K562 (cell line): ENCODE measurements at regions not wholly inside any gene's neighbourhood (a gene's known extent, or its start where the extent isn't known, plus 50 kb on each side); places are given as distances from the start of the nearest gene placed in this dataset.

Experiments
- ATAC-seq: fragments of 200-7000 bp; cut with Tn5 transposase; 3 replicates; pipeline ENCODE4 v1.9.1; 2020; ENCODE audit warnings: moderate library complexity
- BruUV-seq: library from RNA; stranded (reverse); fragments of 400-500 nt; replicated peaks from 2 replicates; lab custom pipeline; 2021; lab: Mats Ljungman, UMichigan
- CTCF ChIA-PET: fragments of 300-600 bp; formaldehyde crosslinking; extraction: SDS; loops from one replicate; lab custom pipeline; 2021; ENCODE audit warnings: low intra/inter-chr PET ratio; lab: Yijun Ruan, JAX
- POLR2A ChIA-PET: fragments of 300-600, 350-650 bp; sonication (Branson Sonifier 250); formaldehyde crosslinking; extraction: SDS; loops from one replicate; lab custom pipeline; 2021; ENCODE audit warnings: antibody characterized with exemption, inconsistent platforms; lab: Yijun Ruan, JAX
- DNase-seq, 4 experiments: peaks; one replicate each; pipeline versions ENCODE4 v3.0.0 to v3.0.0-alpha.2; 2011 to 2018; ENCODE audit warnings: low spot score in 3 of 4, mixed read lengths in 3 of 4; ENCODE audit errors: extremely low read depth in 1 of 4
- FAIRE-seq: peaks from 2 replicates; lab custom pipeline; 2011; peaks lifted over from hg19 to GRCh38; lab: Jason Lieb, UNC
- H2AFZ ChIP-seq: 2 replicates; pipeline ENCODE4 v1.6.0; 2011; ENCODE audit warnings: low read depth, low read length, control low read depth, inconsistent platforms
- H3K27ac ChIP-seq: fragments of 200-600 bp; 3 replicates; pipeline ENCODE4 v1.8.0; 2011; ENCODE audit warnings: low read depth, mild to moderate bottlenecking, control low read depth, inconsistent platforms, low read length, moderate library complexity, mixed read lengths; ENCODE audit errors: extremely low read depth
- H3K27me3 ChIP-seq, 2 experiments: fragments of 300-600 bp in 1 of 2; 2 replicates in 1 of 2; 3 replicates in 1 of 2; pipeline versions ENCODE4 v1.6.0 to v1.8.0; 2011; ENCODE audit warnings: inconsistent platforms in 2 of 2, low read length in 2 of 2, mild to moderate bottlenecking in 1 of 2, mixed read lengths in 1 of 2, moderate library complexity in 1 of 2; ENCODE audit not compliant: control insufficient read depth in 2 of 2, insufficient read depth in 2 of 2
- H3K36me3 ChIP-seq: fragments of 300-600 bp; 3 replicates; pipeline ENCODE4 v1.8.0; 2011; ENCODE audit warnings: mild to moderate bottlenecking, low read length, inconsistent platforms; ENCODE audit not compliant: control insufficient read depth, insufficient read depth
- H3K4me1 ChIP-seq, 2 experiments: fragments of 200-600 bp in 1 of 2; replicated peaks in 1 of 2; 2 replicates in 1 of 2; 3 replicates in 1 of 2; pipeline versions ENCODE4 v1.5.1 to v1.8.0; 2011; ENCODE audit warnings: inconsistent platforms in 2 of 2, low read length in 2 of 2, mild to moderate bottlenecking in 1 of 2, mixed read lengths in 1 of 2, moderate library complexity in 1 of 2; ENCODE audit not compliant: control insufficient read depth in 2 of 2, insufficient read depth in 2 of 2
- H3K4me2 ChIP-seq: 2 replicates; pipeline ENCODE4 v1.6.1; 2011; ENCODE audit warnings: low read length, control low read depth, inconsistent platforms, mixed read lengths; ENCODE audit not compliant: insufficient read depth
- H3K4me3 ChIP-seq: fragments of 200-600 bp; sonication (generic), shearing (Covaris generic); 2 replicates; pipeline ENCODE4 v1.5.1; 2016; ENCODE audit warnings: control low read depth, inconsistent platforms
- H3K79me2 ChIP-seq: fragments of 200-600 bp; 3 replicates; pipeline ENCODE4 v1.8.0; 2011; ENCODE audit warnings: low read length, inconsistent platforms; ENCODE audit not compliant: control insufficient read depth, insufficient read depth
- H3K9ac ChIP-seq, 2 experiments: 2 replicates each; pipeline versions ENCODE4 v1.6.0 to v1.6.1; 2011; ENCODE audit warnings: low read depth in 2 of 2, low read length in 2 of 2, control low read depth in 1 of 2, inconsistent platforms in 1 of 2, mild to moderate bottlenecking in 1 of 2, mixed read lengths in 1 of 2; ENCODE audit not compliant: insufficient read depth in 1 of 2
- H3K9me1 ChIP-seq: one replicate; pipeline ENCODE4 v1.6.0; 2011; ENCODE audit warnings: inconsistent platforms, mild to moderate bottlenecking, low read length, moderate library complexity; ENCODE audit not compliant: control insufficient read depth, insufficient read depth
- H3K9me3 ChIP-seq: replicated peaks from 2 replicates; pipeline ENCODE4 v1.5.1; 2011; ENCODE audit warnings: low read depth, low read length, inconsistent platforms; ENCODE audit not compliant: control insufficient read depth, insufficient read depth
- H4K20me1 ChIP-seq: replicated peaks from 2 replicates; pipeline ENCODE4 v1.6.1; 2011; ENCODE audit warnings: low read length, inconsistent platforms, mixed read lengths; ENCODE audit not compliant: control insufficient read depth, insufficient read depth
- BMI1 ChIP-seq: fragments of 150-350 bp; IDR thresholded peaks from 2 replicates; pipeline ENCODE4 v1.6.1; 2014; ENCODE audit warnings: low read length
- CREB5 ChIP-seq: fragments of 250-450 bp; sonication (Bioruptor Pico); IDR thresholded peaks from 2 replicates; pipeline ENCODE4 v1.5.0; 2020; ENCODE audit warnings: mild to moderate bottlenecking
- FOS ChIP-seq: IDR thresholded peaks from 3 replicates; pipeline ENCODE4 v1.6.1; 2011; ENCODE audit not compliant: insufficient read length; ENCODE audit errors: extremely low read depth
- HMG20B ChIP-seq: fragments of 250-450 bp; sonication (Bioruptor Pico); IDR thresholded peaks from 2 replicates; pipeline ENCODE4 v1.5.0; 2021; ENCODE audit warnings: mild to moderate bottlenecking
- HSF4 ChIP-seq: fragments of 250-450 bp; sonication (Bioruptor Pico); IDR thresholded peaks from 2 replicates; pipeline ENCODE4 v2.1.2; 2022; ENCODE audit warnings: mild to moderate bottlenecking, moderate library complexity, borderline replicate concordance
- IRF9 ChIP-seq: fragments of 450-650 bp; IDR thresholded peaks from 2 replicates; pipeline ENCODE4 v1.6.1; 2016; ENCODE audit warnings: missing biosample characterization, missing genetic modification characterization
- PHF20 ChIP-seq: fragments of 450-650 bp; IDR thresholded peaks from 2 replicates; pipeline ENCODE4 v1.6.1; 2018; ENCODE audit not compliant: partially characterized antibody
- REST ChIP-seq, 2 experiments: fragments of 450-650 bp; formaldehyde crosslinking in 1 of 2; IDR thresholded peaks; 2 replicates each; pipeline versions ENCODE4 v1.4.0 to v1.6.1; 2014 to 2020; ENCODE audit warnings: mild to moderate bottlenecking in 2 of 2, borderline replicate concordance in 1 of 2, low read depth in 1 of 2
- ZBTB2 ChIP-seq: fragments of 450-650 bp; IDR thresholded peaks from 2 replicates; pipeline ENCODE4 v1.6.1; 2016; ENCODE audit warnings: antibody characterized with exemption
- ZNF445 ChIP-seq: fragments of 250-450 bp; sonication (Bioruptor Pico); IDR thresholded peaks from 2 replicates; pipeline ENCODE4 v1.4.0; 2020; ENCODE audit warnings: low read depth, mild to moderate bottlenecking, moderate library complexity
- ZNF57 ChIP-seq: fragments of 450-650 bp; formaldehyde crosslinking; IDR thresholded peaks from 2 replicates; pipeline ENCODE4 v1.4.0; 2020; ENCODE audit warnings: mild to moderate bottlenecking, moderate library complexity
- WGBS: fragments of 100-300 bp; shearing (Covaris generic); methylation state at CpG from one replicate; pipeline ENCODE4 v1.1.6; 2016; ENCODE audit warnings: low coverage, mixed read lengths; ENCODE audit not compliant: insufficient coverage; ENCODE audit errors: missing lambda C conversion rate; 5-methylcytosine and 5-hydroxymethylcytosine counted together
- in situ Hi-C: fragments of 300-500 bp; cut with MboI; formaldehyde crosslinking; loops from 4 replicates; pipeline ENCODE4 v1.15.0; 2018; ENCODE audit warnings: inconsistent platforms, mixed read lengths
- intact Hi-C: fragments of 100-400 bp; cut with micrococcal nuclease; formaldehyde crosslinking; loops from 2 replicates; pipeline ENCODE4 v1.14.2; 2022

DNA sequence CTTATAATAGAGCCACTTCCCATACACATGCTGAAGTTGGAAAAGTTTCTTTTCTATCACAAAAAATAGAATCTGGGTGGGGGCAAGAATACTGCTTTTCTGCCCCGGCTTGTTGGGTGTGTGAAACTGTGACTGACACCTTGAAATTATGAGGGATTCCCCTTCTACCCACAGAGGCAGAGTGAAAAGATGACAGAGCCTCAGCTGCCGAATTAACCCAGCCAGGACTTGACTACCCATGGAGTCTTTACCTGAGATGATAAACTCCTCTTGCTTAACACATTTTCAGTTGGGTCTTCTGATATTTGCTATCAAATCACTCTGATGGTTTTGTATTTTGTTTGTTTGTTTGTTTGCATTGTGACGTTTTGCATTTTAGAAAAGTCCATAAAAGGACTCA is 66.0 kb upstream of the PMAIP1 start:
- intact Hi-C loops (loop anchor here (10.0 kb wide), 1 partner anchor 711 kb away; no protein-coding TSS in a partner anchor), in situ Hi-C loops (loop anchor here (10.0 to 25.0 kb wide), 2 partner anchors 141 to 704 kb away; no protein-coding TSS in a partner anchor)
- no peaks in the 10 kb centered on the region for H3K27me3 ChIP-seq
- no peak overlapping the region for H3K9ac ChIP-seq
- no peaks in the 10 kb centered on the region for H4K20me1 ChIP-seq
- H3K4me2 ChIP-seq, result no peak overlapping the region
- H2AFZ ChIP-seq, result no peak overlapping the region
- H3K4me1 ChIP-seq, result no peaks in the 10 kb centered on the region; a peak in 1 of 5 replicates
- no peaks in the 10 kb centered on the region for H3K79me2 ChIP-seq
- ChIA-PET POLR2A (no interaction called here), CTCF (no interaction called here)
- no peaks in the 10 kb centered on the region for H3K36me3 ChIP-seq
- no peaks in the 10 kb centered on the region for H3K9me3 ChIP-seq
- no TSS peak for BruUV-seq
- H3K27ac ChIP-seq, result no peak overlapping the region
- TF ChIP-seq ZBTB2, result no peak
- TF ChIP-seq ZNF445 (CRISPR knock-in tag), result no peak
- no peak for TF ChIP-seq BMI1
- TF ChIP-seq REST (IDR thresholded peaks at IDR 0.05; ENCODE audit: borderline replicate concordance), result no peak
- no peak for TF ChIP-seq REST (CRISPR knock-in tag; IDR thresholded peaks at IDR 0.05; ENCODE audit: low read depth)
- TF ChIP-seq CREB5, result no peak
- no peak for TF ChIP-seq PHF20
- TF ChIP-seq HSF4, result no peak
- TF ChIP-seq IRF9 (tag), result no peak
- no peak for TF ChIP-seq HMG20B (CRISPR knock-in tag)
- TF ChIP-seq FOS, result no peak
- no peak for TF ChIP-seq ZNF57 (CRISPR knock-in tag)
- ATAC-seq (no peak), FAIRE-seq (no peak), DNase-seq (no peak)
- H3K4me3 ChIP-seq, result no peak overlapping the region
- H3K9me1 ChIP-seq, result no peaks in the 10 kb centered on the region
- WGBS, result 0% methylated on average over 3 of the region's 3 CpGs
